Kidney glomerular epithelial cell (primary cell): ENCODE measurements at regions not wholly inside any gene's neighbourhood (a gene's known extent, or its start where the extent isn't known, plus 50 kb on each side); places are given as distances from the start of the nearest gene placed in this dataset.
A peak's percentile ranks its signal among the peaks of the same experiment; 100 is the strongest.

Experiments used
- DNase-seq: peaks from one replicate; lab custom pipeline; 2025; lab: John Stamatoyannopoulos, UW

- no peak for DNase-seq
Measured at GRCh38 chr15:95919460-95919859, 411.0 kb upstream of the NR2F2 start.

DNA sequence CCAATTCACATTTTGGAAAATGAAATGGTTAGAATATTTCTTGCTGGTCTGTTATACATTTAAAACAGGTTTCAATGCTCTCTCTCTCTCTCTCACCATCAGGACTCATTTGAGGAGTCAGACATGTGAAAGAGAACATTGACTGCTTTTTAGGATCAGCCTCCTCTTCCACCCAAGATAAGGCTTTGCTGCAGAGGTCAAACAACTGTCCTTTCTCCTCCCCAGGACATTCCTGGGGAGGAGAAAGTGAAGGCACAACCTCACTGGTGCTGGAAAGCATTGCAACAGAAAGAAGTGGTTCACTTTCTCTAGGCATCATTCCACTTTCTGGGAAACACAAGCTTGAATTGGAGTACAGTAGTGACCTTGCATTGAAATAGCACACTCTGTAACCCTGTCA, 409.1 kb upstream of the NR2F2 start:
- no peak for DNase-seq

- no peak for DNase-seq
Measured at GRCh38 chr15:95922431-95922830, 408.1 kb upstream of the NR2F2 start.

GRCh38 chr15:95923792-95924191, 406.7 kb upstream of the NR2F2 start:
- no peak for DNase-seq

DNA sequence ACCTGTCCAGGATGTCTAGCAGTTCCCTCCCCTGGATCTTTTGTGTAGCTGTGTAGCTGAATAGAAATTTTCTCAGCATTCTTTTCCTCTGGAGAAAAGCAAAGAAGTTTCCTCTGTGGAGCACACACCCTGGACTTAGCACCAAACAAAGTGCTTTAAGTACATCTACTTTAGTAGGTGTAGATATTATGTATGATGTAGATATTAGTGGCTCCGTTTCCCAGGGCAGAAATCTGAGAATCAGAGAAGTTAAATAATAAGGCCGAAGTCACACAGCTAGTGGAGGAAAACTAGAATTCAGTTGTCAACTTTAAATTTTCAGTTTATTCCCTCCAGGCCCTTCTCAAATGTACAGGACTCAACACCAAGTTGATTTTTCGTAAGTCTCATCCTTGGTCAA, 401.7 kb upstream of the NR2F2 start:
- DNase-seq, result no peak

- no peak for DNase-seq
Measured at GRCh38 chr15:95929232-95929846, 401.2 kb upstream of the NR2F2 start.

DNA sequence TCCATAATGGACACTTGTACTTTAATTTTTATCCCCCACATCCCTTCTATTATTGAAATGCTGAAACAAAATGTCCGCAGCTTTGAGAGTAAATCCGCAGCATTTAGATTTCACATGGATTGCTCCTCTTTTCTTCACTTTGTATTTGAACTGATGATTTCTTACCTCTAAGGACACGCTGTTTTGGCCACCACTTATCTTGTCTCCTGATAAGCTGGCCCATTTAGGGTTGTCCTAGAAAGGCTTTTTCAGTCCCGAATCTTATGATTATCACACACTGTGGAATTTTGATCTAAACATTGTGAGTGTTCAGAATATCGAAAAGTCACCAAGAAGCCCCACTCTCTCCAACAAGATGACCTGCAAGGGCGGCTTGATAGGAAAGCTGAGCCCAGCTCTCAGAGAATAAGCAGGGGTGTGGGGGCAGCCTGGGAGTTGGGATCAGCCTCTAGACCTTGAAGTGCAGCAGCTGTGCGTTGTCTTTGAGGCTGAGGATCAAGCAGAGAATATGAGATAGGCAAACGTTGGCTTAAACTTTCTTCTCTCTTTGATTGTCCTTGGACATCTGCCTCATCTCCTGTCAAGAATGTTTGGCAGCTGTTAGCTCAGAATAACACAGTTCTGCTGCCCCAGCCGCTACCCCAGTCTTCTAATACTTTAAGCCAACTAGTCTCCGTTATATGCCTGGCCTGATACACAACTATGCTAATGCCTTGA, 399.7 kb upstream of the NR2F2 start:
- DNase-seq, result no peak

- no peak for DNase-seq
Measured at GRCh38 chr15:95931619-95932018, 398.9 kb upstream of the NR2F2 start.

DNA sequence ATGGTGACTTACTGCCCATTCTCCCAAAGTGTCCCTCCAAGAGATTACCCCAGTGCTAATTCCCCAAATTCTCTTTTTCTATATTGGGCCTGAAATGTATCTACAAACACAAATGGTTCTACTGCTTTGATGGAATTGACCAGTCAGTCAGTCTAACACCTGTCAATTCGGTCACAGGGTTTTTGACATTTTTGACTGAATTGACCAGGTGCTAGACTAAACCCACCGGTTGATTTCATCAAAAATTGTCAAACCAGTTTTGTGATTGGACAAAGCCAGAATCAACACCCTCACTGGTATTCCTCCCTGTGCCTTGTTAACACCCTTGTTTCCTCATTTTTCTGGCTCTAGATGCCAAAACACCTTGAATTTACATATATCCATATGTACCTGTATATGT, 398.4 kb upstream of the NR2F2 start:
- no peak for DNase-seq

GRCh38 chr15:95932676-95933075, 397.8 kb upstream of the NR2F2 start:
- peak; percentile 7 for DNase-seq

DNA sequence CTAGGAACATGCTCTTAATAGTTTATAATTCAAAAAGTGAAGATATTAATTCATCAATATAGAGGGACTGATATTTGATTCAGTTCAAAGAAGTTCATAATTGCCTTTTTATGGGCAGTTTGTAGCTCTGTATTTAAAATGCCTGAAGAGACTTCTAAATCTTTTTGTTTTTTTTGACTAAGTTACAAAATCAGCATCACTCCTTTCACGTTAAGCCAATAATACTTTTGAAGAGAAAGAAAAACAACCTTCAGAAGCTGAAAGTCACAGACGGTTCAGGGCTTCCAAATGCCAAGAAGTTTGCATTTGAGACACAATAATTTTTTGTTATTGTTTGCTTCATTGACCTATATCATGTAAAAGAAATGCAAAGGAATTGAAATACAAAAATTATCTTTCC, 394.6 kb upstream of the NR2F2 start:
- no peak for DNase-seq

GRCh38 chr15:95937128-95937528, 393.4 kb upstream of the NR2F2 start:
- DNase-seq, result peak; percentile 4

GRCh38 chr15:95940431-95940985, 390.0 kb upstream of the NR2F2 start:
- DNase-seq, result no peak

DNA sequence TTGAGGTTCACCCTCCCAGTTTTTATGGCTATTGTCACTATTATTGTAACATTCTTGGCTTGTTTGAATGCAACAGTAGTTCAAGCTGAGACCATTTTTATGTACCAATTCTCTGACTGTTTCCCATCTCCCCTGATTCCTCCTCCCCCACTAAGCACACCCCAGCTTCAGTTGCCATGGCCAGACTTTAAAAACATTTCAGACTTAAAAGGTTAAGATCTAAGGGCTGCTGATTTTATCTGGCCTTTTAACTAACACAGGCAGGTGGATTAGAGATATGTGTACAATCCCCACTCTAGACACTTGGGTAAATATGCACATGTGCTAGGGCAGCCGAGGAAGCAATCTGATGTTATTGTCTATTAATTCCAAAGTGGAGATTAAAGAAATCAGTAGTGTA, 386.3 kb upstream of the NR2F2 start:
- no peak for DNase-seq

DNA sequence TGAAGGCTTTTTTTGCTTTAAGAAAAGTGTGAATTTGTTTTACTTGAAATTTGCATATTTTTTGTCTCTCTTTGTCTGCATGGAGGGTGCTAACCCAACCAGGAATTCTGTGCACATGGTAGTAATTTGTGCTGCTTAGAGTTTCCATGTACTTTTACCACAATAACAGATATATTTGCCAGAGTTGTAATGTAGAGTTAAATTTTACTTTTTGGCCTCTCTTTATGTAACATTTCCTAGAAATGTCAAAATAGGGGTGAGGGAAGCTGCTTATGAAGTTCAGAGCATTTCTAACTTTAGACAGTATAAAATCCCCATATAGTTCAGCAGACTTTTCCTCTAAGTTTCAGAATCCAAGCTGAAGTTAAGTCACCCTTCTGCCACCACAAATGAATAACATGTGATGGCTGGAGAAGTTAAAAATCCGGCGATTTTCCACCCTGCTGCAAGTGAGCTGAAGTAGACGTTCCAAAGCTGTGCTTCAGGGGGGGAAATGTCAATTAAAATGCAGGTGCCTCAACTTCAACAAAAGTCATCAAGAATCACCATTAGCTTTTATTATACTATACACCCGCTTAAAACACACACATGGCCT, 385.7 kb upstream of the NR2F2 start:
- no peak for DNase-seq

DNA sequence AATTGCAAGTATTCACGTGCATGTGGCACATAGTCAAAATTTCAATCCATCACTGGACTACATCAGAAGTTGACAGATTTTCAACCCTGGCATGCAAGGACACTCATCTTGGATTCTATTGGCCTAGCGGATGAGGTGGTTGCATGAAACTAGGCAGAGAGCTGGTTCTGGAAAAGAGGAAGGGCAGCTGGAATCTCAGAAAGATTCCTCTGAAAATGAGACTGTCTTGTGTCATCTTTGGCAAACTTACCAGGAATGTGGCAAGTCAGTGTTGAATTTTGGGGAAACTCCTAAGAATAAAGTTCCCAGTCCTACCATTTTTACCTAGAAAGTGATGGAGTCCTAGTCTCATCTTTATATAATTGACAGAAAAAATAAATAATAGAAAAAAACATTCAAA, 384.3 kb upstream of the NR2F2 start:
- DNase-seq, result no peak

DNA sequence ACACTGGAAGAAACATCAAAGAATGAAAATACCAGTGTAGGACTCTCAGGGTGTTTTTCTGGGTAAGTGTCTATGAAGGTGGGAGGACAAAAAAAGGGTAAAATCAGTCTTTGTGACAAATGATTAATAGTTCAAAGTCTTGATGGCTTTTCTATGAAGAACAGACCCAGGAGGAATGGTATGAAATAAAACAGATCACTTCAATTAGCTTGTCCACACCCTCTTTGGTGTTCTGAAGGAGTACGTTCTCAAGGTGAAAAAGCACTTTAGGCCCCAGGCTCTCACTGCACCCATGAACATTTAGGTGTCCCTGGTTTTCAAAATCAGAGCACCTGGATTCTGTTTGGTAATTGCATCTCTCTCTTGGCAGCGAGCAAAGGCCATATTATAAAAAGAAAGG, 383.6 kb upstream of the NR2F2 start:
- no peak for DNase-seq

GRCh38 chr15:95948411-95948810, 382.1 kb upstream of the NR2F2 start:
- no peak for DNase-seq

DNA sequence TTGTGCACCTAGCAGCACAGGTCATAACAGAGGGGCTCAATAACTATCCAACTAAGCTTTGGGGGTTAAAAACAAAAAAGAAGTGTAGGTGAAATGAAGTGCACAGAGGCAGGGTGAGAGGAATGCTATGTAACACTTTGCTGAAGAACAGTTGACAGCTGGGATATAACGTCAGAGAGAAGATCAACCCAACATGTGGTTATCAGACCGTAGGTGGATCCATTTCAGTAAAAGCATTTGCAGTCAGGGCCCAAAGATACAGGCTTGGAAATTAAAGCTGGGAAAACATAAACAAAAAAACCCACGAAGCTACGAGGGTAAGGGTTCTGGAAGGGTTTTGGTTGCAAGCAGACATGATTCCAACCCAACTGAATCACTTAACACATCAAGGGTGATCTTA, 377.5 kb upstream of the NR2F2 start:
- DNase-seq, result no peak

DNA sequence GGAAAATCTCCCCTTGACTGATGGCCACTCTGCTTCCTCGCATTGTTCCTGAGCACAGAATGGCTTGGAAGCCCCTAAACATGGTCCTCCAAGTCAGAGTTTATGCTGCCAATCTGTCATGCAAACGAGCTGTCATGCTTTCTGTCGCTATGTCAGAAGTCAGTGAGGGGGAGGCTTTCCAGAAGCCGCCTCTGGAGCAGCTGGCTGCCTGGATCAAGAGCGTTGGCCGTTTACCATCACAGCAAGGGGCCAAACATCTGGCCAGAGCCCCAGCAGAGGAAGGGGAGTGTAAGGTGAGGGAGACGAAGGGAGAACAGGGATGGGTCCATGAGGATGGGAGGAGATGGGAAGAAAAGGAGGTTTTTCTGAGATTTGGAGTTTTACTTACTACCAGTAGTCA, 372.6 kb upstream of the NR2F2 start:
- DNase-seq, result no peak

GRCh38 chr15:95958382-95958781, 372.1 kb upstream of the NR2F2 start:
- DNase-seq, result no peak

DNA sequence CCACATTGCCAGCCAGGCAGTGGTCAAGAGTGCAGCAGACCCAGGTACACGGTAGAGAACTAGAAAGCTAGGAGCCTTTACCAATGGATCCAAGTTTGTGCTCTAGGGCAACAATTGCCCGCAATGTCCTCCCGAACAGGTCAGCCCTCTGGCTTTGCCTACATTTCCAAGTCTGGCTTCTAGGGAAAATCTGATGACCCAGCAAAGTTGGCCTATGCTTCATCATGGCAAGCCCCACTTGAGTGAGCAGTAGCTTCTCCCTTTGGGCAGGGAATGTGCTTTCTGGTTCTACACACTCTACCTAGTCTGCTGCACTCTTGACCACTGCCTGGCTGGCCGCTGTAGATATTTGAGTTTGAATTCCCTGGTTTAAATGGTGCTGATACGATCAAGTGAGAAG, 361.6 kb upstream of the NR2F2 start:
- no peak for DNase-seq

DNA sequence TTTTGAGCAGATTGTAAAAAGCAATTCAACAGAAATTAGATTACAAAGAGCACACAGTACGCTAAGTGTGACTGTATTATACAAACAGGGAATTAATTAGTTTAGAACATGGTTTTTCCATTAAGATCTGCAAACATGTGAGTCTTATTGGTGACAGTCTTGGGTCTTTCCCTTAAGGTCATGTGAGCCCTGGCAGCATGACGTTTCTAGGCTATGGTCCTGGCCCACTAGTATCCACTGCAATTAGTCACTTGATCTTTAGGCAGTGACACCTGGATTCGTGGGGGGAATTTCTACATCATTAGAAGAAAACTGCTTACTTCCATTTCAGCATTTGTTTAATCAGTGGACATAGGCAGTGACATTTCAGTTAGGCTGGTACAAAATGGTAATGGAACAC, 360.2 kb upstream of the NR2F2 start:
- no peak for DNase-seq
